Activated CD4-positive, alpha-beta T cell treated with anti-CD3 and anti-CD28 coated beads, Interleukin-2, amount 50 U/mL, for 1 hour (primary cell): ENCODE measurements at regions not wholly inside any gene's neighbourhood (a gene's known extent, or its start where the extent isn't known, plus 50 kb on each side); places are given as distances from the start of the nearest gene placed in this dataset.

Experiments used
- DNase-seq: peaks from one replicate; pipeline ENCODE4 v3.0.0-alpha.2; 2020

- no peak for DNase-seq
These were observed 392.1 kb upstream of the HNRNPA3 start for GRCh38 chr2:176820371-176820932.

- no peak for DNase-seq
These were observed 391.2 kb upstream of the HNRNPA3 start for GRCh38 chr2:176821350-176821749.

GRCh38 chr2:176822060-176822459 lies 390.5 kb upstream of the HNRNPA3 start:
- DNase-seq = no peak

GRCh38 chr2:176826356-176826755 lies 386.2 kb upstream of the HNRNPA3 start:
- no peak for DNase-seq

- DNase-seq = no peak
These were observed 385.5 kb upstream of the HNRNPA3 start for GRCh38 chr2:176826984-176827668.

- no peak for DNase-seq
These were observed 382.2 kb upstream of the HNRNPA3 start for GRCh38 chr2:176830362-176830761.

- DNase-seq = no peak
These were observed 380.5 kb upstream of the HNRNPA3 start for GRCh38 chr2:176832086-176832485.

GRCh38 chr2:176833671-176834070 lies 378.9 kb upstream of the HNRNPA3 start:
- no peak for DNase-seq

GRCh38 chr2:176834226-176834625 lies 378.4 kb upstream of the HNRNPA3 start:
- no peak for DNase-seq

- no peak for DNase-seq
These were observed 369.4 kb upstream of the HNRNPA3 start for GRCh38 chr2:176843208-176843607.

GRCh38 chr2:176844461-176844860 lies 368.1 kb upstream of the HNRNPA3 start:
- DNase-seq = no peak

GRCh38 chr2:176845718-176846117 lies 366.9 kb upstream of the HNRNPA3 start:
- no peak for DNase-seq

GRCh38 chr2:176847575-176847974 lies 365.0 kb upstream of the HNRNPA3 start:
- DNase-seq = no peak

GRCh38 chr2:176848844-176849243 lies 363.8 kb upstream of the HNRNPA3 start:
- DNase-seq = no peak

GRCh38 chr2:176851200-176851888 lies 361.2 kb upstream of the HNRNPA3 start:
- DNase-seq = no peak

GRCh38 chr2:176851889-176852483 lies 360.6 kb upstream of the HNRNPA3 start:
- DNase-seq = no peak

- no peak for DNase-seq
These were observed 359.9 kb upstream of the HNRNPA3 start for GRCh38 chr2:176852667-176853066.

- no peak for DNase-seq
These were observed 358.5 kb upstream of the HNRNPA3 start for GRCh38 chr2:176854062-176854461.

- no peak for DNase-seq
These were observed 357.7 kb upstream of the HNRNPA3 start for GRCh38 chr2:176854878-176855277.

- no peak for DNase-seq
These were observed 355.9 kb upstream of the HNRNPA3 start for GRCh38 chr2:176856683-176857082.

- DNase-seq = no peak
These were observed 347.3 kb upstream of the HNRNPA3 start for GRCh38 chr2:176865336-176865735.

GRCh38 chr2:176872406-176872805 lies 340.2 kb upstream of the HNRNPA3 start:
- DNase-seq = no peak

- no peak for DNase-seq
These were observed 339.2 kb upstream of the HNRNPA3 start for GRCh38 chr2:176873403-176873802.
